Neuronal stem cell (in vitro differentiated cells): ENCODE measurements at regions not wholly inside any gene's neighbourhood (a gene's known extent, or its start where the extent isn't known, plus 50 kb on each side); places are given as distances from the start of the nearest gene placed in this dataset.

ENCODE experiments used
- DNase-seq: peaks from one replicate; pipeline ENCODE4 v3.0.0-alpha.2; 2013; ENCODE audit warnings: low spot score
- H2AFZ ChIP-seq: one replicate; pipeline ENCODE4 v1.6.1; 2013; ENCODE audit warnings: mild to moderate bottlenecking, low read length, inconsistent platforms
- H2AK5ac ChIP-seq: 2 replicates; pipeline ENCODE4 v1.6.1; 2013; ENCODE audit warnings: low read depth, mild to moderate bottlenecking, inconsistent platforms, low read length, moderate library complexity, mixed read lengths
- H2BK120ac ChIP-seq: 2 replicates; pipeline ENCODE4 v1.6.1; 2013; ENCODE audit warnings: low read depth, mild to moderate bottlenecking, inconsistent platforms, low read length, moderate library complexity, mixed read lengths
- H2BK12ac ChIP-seq: one replicate; pipeline ENCODE4 v1.6.1; 2013; ENCODE audit warnings: low read length, inconsistent platforms
- H2BK15ac ChIP-seq: 2 replicates; pipeline ENCODE4 v1.6.1; 2013; ENCODE audit warnings: mild to moderate bottlenecking, low read length, inconsistent platforms, mixed read lengths
- H2BK5ac ChIP-seq: one replicate; pipeline ENCODE4 v1.6.1; 2013; ENCODE audit warnings: inconsistent platforms, mild to moderate bottlenecking, low read length, moderate library complexity
- H3K14ac ChIP-seq: one replicate; pipeline ENCODE4 v1.6.1; 2013; ENCODE audit warnings: low read length, inconsistent platforms
- H3K18ac ChIP-seq: 2 replicates; pipeline ENCODE4 v1.6.1; 2013; ENCODE audit warnings: low read length, inconsistent platforms
- H3K23ac ChIP-seq: 2 replicates; pipeline ENCODE4 v1.6.1; 2013; ENCODE audit warnings: low read depth, mild to moderate bottlenecking, mixed read lengths, low read length, inconsistent platforms; ENCODE audit not compliant: poor library complexity
- H3K27ac ChIP-seq: replicated peaks from 3 replicates; pipeline ENCODE4 v1.5.1; 2013; ENCODE audit warnings: low read length, inconsistent platforms
- H3K27me3 ChIP-seq, 3 experiments: 2 replicates each; pipeline ENCODE4 v1.6.1; 2013; ENCODE audit warnings: low read length in 3 of 3, mild to moderate bottlenecking in 2 of 3, inconsistent platforms in 1 of 3, low read depth in 1 of 3, mixed read lengths in 1 of 3, moderate library complexity in 1 of 3; ENCODE audit not compliant: control insufficient read depth in 3 of 3, insufficient read depth in 3 of 3
- H3K36me3 ChIP-seq, 2 donors: replicated peaks in 1 of 2; 2 replicates each; pipeline ENCODE4 v1.6.1; 2013; ENCODE audit warnings: low read length in 2 of 2; ENCODE audit not compliant: control insufficient read depth in 2 of 2, insufficient read depth in 2 of 2
- H3K4ac ChIP-seq: 2 replicates; pipeline ENCODE4 v1.6.1; 2013; ENCODE audit warnings: inconsistent platforms, mild to moderate bottlenecking, low read length, moderate library complexity
- H3K4me1 ChIP-seq, 2 donors: 1 replicate in 1 of 2; 2 replicates in 1 of 2; pipeline ENCODE4 v1.6.1; 2013; ENCODE audit warnings: low read length in 2 of 2, low read depth in 1 of 2; ENCODE audit not compliant: control insufficient read depth in 2 of 2, insufficient read depth in 1 of 2
- H3K4me2 ChIP-seq: one replicate; pipeline ENCODE4 v1.6.1; 2013; ENCODE audit warnings: mild to moderate bottlenecking, low read length, inconsistent platforms; ENCODE audit not compliant: insufficient read depth, poor library complexity, severe bottlenecking
- H3K4me3 ChIP-seq, 2 donors: 2 replicates each; pipeline ENCODE4 v1.5.1; 2013; ENCODE audit warnings: low read length in 2 of 2, mild to moderate bottlenecking in 2 of 2, inconsistent platforms in 1 of 2, moderate library complexity in 1 of 2
- H3K79me1 ChIP-seq: one replicate; pipeline ENCODE4 v1.6.1; 2013; ENCODE audit warnings: low read depth, mild to moderate bottlenecking, inconsistent platforms, low read length, moderate library complexity
- H3K9ac ChIP-seq: one replicate; pipeline ENCODE4 v1.6.1; 2013; ENCODE audit warnings: mild to moderate bottlenecking, low read depth, low read length, inconsistent platforms; ENCODE audit not compliant: poor library complexity
- H3K9me3 ChIP-seq, 2 donors: replicated peaks in 1 of 2; 2 replicates each; pipeline versions ENCODE3 to v1.6.1; 2013; ENCODE audit warnings: low read length in 2 of 2, mild to moderate bottlenecking in 2 of 2, inconsistent platforms in 1 of 2, low read depth in 1 of 2, mixed read lengths in 1 of 2, moderate library complexity in 1 of 2; ENCODE audit not compliant: control insufficient read depth in 2 of 2, insufficient read depth in 1 of 2
- H4K8ac ChIP-seq: one replicate; pipeline ENCODE4 v1.6.1; 2013; ENCODE audit warnings: low read depth, mild to moderate bottlenecking, inconsistent platforms, low read length, moderate library complexity
- H4K91ac ChIP-seq: one replicate; pipeline ENCODE4 v1.6.1; 2013; ENCODE audit warnings: low read length, low read depth, mild to moderate bottlenecking, inconsistent platforms; ENCODE audit not compliant: poor library complexity
- WGBS, 2 donors: extraction: QIAGEN DNeasy Blood & Tissue Kit; methylation state at CpG; one replicate each; pipeline ENCODE4 v1.1.7; 2013; ENCODE audit warnings: missing lambda C conversion rate in 2 of 2, mixed read lengths in 1 of 2; ENCODE audit not compliant: insufficient read length in 2 of 2, insufficient replicate concordance in 1 of 2; ENCODE audit errors: extremely low coverage in 2 of 2; 5-methylcytosine and 5-hydroxymethylcytosine counted together

- Histone ChIP-seq H2AK5ac (no peak overlapping the region), H4K91ac (no peak overlapping the region), H3K9me3 (peaks cover 0 to 1% of the 10 kb centered on the region in 2 donors), H2BK12ac (no peak overlapping the region), H3K27ac (no peak overlapping the region), H2AFZ (no peak overlapping the region), H3K27me3 (no peaks in the 10 kb centered on the region), H3K14ac (no peak overlapping the region), H3K79me1 (no peaks in the 10 kb centered on the region), H3K4ac (no peak overlapping the region), H3K36me3 (no peaks in the 10 kb centered on the region), H3K9ac (no peak overlapping the region), H2BK5ac (no peak overlapping the region), H3K4me3 (no peak overlapping the region), H3K4me1 (peaks cover 0 to 3% of the 10 kb centered on the region in 2 donors), H3K18ac (no peak overlapping the region), H4K8ac (no peak overlapping the region), H3K23ac (no peak overlapping the region), H3K4me2 (no peak overlapping the region), H2BK15ac (no peak overlapping the region), H2BK120ac (no peak overlapping the region)
- no CpG with 5 or more reads among the region's 9 CpGs for WGBS, 2 donors
- no peak for DNase-seq
These were observed 139.9 kb upstream of the RFC3 start for GRCh38 chr13:33678084-33678483.

GRCh38 chr13:33678906-33679657 is 138.9 kb upstream of the RFC3 start:
- H3K23ac ChIP-seq = no peak overlapping the region
- H3K4me1 ChIP-seq = peaks cover 0 to 3% of the 10 kb centered on the region in 2 donors
- no peaks in the 10 kb centered on the region for H3K27me3 ChIP-seq
- no peak overlapping the region for H3K14ac ChIP-seq
- H3K4me3 ChIP-seq = no peak overlapping the region
- no peak overlapping the region for H3K27ac ChIP-seq
- H3K4me2 ChIP-seq = no peak overlapping the region
- no CpG with 5 or more reads among the region's 11 CpGs for WGBS, 2 donors
- no peak overlapping the region for H2BK120ac ChIP-seq
- H4K91ac ChIP-seq = no peak overlapping the region
- H2BK15ac ChIP-seq = no peak overlapping the region
- no peak overlapping the region for H2BK12ac ChIP-seq
- H3K9me3 ChIP-seq = peaks cover 0 to 1% of the 10 kb centered on the region in 2 donors
- H2AFZ ChIP-seq = peak overlapping the region; percentile 75
- H2BK5ac ChIP-seq = no peak overlapping the region
- H3K79me1 ChIP-seq = no peaks in the 10 kb centered on the region
- no peak for DNase-seq
- H3K4ac ChIP-seq = no peak overlapping the region
- no peaks in the 10 kb centered on the region for H3K36me3 ChIP-seq
- no peak overlapping the region for H3K18ac ChIP-seq
- no peak overlapping the region for H2AK5ac ChIP-seq
- no peak overlapping the region for H4K8ac ChIP-seq
- no peak overlapping the region for H3K9ac ChIP-seq

- no CpG with 5 or more reads among the region's 1 CpG for WGBS, 2 donors
- no peak overlapping the region for H3K27ac ChIP-seq
These were observed 138.3 kb upstream of the RFC3 start for GRCh38 chr13:33679658-33680012.

GRCh38 chr13:33682020-33682564 is 135.9 kb upstream of the RFC3 start:
- H3K4me2 ChIP-seq = no peak overlapping the region
- no peak overlapping the region for H3K4me3 ChIP-seq
- no peak overlapping the region for H3K27ac ChIP-seq

More at GRCh38 chr13:33679658-33680012, 138.3 kb upstream of the RFC3 start:
- peaks cover 0 to 1% of the 10 kb centered on the region in 2 donors for H3K9me3 ChIP-seq
- no peaks in the 10 kb centered on the region for H3K36me3 ChIP-seq
- no peak overlapping the region for H2BK5ac ChIP-seq
- H2BK120ac ChIP-seq = no peak overlapping the region
- no peak overlapping the region for H3K4me2 ChIP-seq
- no peak for DNase-seq
- no peaks in the 10 kb centered on the region for H3K79me1 ChIP-seq
- no peaks in the 10 kb centered on the region for H3K27me3 ChIP-seq
- H2AFZ ChIP-seq = peak overlapping the region; percentile 75
- H4K91ac ChIP-seq = no peak overlapping the region
- no peak overlapping the region for H4K8ac ChIP-seq
- H3K4ac ChIP-seq = no peak overlapping the region
- H2BK15ac ChIP-seq = no peak overlapping the region
- no peak overlapping the region for H3K14ac ChIP-seq
- H3K18ac ChIP-seq = no peak overlapping the region
- H2AK5ac ChIP-seq = no peak overlapping the region
- H3K9ac ChIP-seq = no peak overlapping the region
- H2BK12ac ChIP-seq = no peak overlapping the region
- H3K23ac ChIP-seq = no peak overlapping the region
- peaks cover 0 to 3% of the 10 kb centered on the region in 2 donors for H3K4me1 ChIP-seq
- H3K4me3 ChIP-seq = no peak overlapping the region

More at GRCh38 chr13:33682020-33682564, 135.9 kb upstream of the RFC3 start:
- Histone ChIP-seq H2AFZ (no peak overlapping the region), H3K9me3 (peaks cover 0 to 1% of the 10 kb centered on the region in 2 donors), H3K36me3 (no peaks in the 10 kb centered on the region), H2BK12ac (no peak overlapping the region), H3K9ac (no peak overlapping the region), H4K91ac (no peak overlapping the region), H3K4me1 (no peaks in the 10 kb centered on the region), H2BK15ac (no peak overlapping the region), H3K27me3 (no peaks in the 10 kb centered on the region), H3K23ac (no peak overlapping the region), H3K4ac (no peak overlapping the region), H2BK120ac (no peak overlapping the region), H2BK5ac (no peak overlapping the region), H3K18ac (peak overlapping the region; percentile 67), H3K14ac (no peak overlapping the region), H2AK5ac (no peak overlapping the region), H3K79me1 (no peaks in the 10 kb centered on the region), H4K8ac (no peak overlapping the region)
- no CpG with 5 or more reads among the region's 35 CpGs for WGBS, 2 donors
- DNase-seq = no peak
